NCI-H69 (cell line): ENCODE measurements at regions not wholly inside any gene's neighbourhood (a gene's known extent, or its start where the extent isn't known, plus 50 kb on each side); places are given as distances from the start of the nearest gene placed in this dataset.

ENCODE experiments used
- DNase-seq: peaks from one replicate; lab custom pipeline; 2025; lab: John Stamatoyannopoulos, UW

GRCh38 chr6:21885532-21886114 lies 292.1 kb downstream of the SOX4 start:
- DNase-seq = peak; percentile 94

GRCh38 chr6:21886542-21887151 lies 293.1 kb downstream of the SOX4 start:
- DNase-seq = peak; percentile 36

- peak; percentile 86 for DNase-seq
Measured at GRCh38 chr6:21887231-21888185, 294.0 kb downstream of the SOX4 start.

- DNase-seq = no peak
Measured at GRCh38 chr6:21891080-21891479, 297.5 kb downstream of the SOX4 start.

GRCh38 chr6:21893793-21894192 lies 300.2 kb downstream of the SOX4 start:
- peak; percentile 31 for DNase-seq

- DNase-seq = no peak
Measured at GRCh38 chr6:21895555-21895954, 302.0 kb downstream of the SOX4 start.

- DNase-seq = no peak
Measured at GRCh38 chr6:21898107-21898796, 304.7 kb downstream of the SOX4 start.

GRCh38 chr6:21899708-21900107 lies 306.2 kb downstream of the SOX4 start:
- DNase-seq = no peak

GRCh38 chr6:21900730-21901129 lies 307.2 kb downstream of the SOX4 start:
- peak; percentile 37 for DNase-seq

GRCh38 chr6:21902628-21903169 lies 309.1 kb downstream of the SOX4 start:
- no peak for DNase-seq

GRCh38 chr6:21905531-21905930 lies 312.0 kb downstream of the SOX4 start:
- no peak for DNase-seq

- DNase-seq = no peak
Measured at GRCh38 chr6:21906826-21907225, 313.3 kb downstream of the SOX4 start.

GRCh38 chr6:21907291-21907690 lies 313.7 kb downstream of the SOX4 start:
- DNase-seq = no peak

GRCh38 chr6:21908161-21908848 lies 314.8 kb downstream of the SOX4 start:
- DNase-seq = no peak

GRCh38 chr6:21909321-21909720 lies 315.8 kb downstream of the SOX4 start:
- peak; percentile 69 for DNase-seq

- DNase-seq = no peak
Measured at GRCh38 chr6:21911208-21911607, 317.7 kb downstream of the SOX4 start.

GRCh38 chr6:21912151-21912832 lies 318.7 kb downstream of the SOX4 start:
- DNase-seq = no peak

GRCh38 chr6:21914121-21914973 lies 320.8 kb downstream of the SOX4 start:
- peak; percentile 63 for DNase-seq

GRCh38 chr6:21915707-21916260 lies 322.2 kb downstream of the SOX4 start:
- peak; percentile 39 for DNase-seq

- DNase-seq = peak; percentile 42
Measured at GRCh38 chr6:21918041-21918440, 324.5 kb downstream of the SOX4 start.
